SU-DHL-6 (cell line): ENCODE measurements at regions not wholly inside any gene's neighbourhood (a gene's known extent, or its start where the extent isn't known, plus 50 kb on each side); places are given as distances from the start of the nearest gene placed in this dataset.

Experiments used
- CTCF ChIP-seq: fragments of 200-600 bp; sonication (generic); IDR thresholded peaks from one replicate; pipeline ENCODE4 v1.5.1; 2017; ENCODE audit warnings: antibody characterized with exemption, mild to moderate bottlenecking, low read length, moderate library complexity; ENCODE audit not compliant: insufficient read depth, poor library complexity, severe bottlenecking
- EZH2phosphoT487 ChIP-seq: fragments of 200-600 bp; sonication (generic), shearing (Covaris generic); conservative IDR thresholded peaks from 2 replicates; pipeline ENCODE4 v1.6.1; 2018; ENCODE audit warnings: mild to moderate bottlenecking, antibody characterized with exemption, low read length, moderate library complexity, mixed read lengths

DNA sequence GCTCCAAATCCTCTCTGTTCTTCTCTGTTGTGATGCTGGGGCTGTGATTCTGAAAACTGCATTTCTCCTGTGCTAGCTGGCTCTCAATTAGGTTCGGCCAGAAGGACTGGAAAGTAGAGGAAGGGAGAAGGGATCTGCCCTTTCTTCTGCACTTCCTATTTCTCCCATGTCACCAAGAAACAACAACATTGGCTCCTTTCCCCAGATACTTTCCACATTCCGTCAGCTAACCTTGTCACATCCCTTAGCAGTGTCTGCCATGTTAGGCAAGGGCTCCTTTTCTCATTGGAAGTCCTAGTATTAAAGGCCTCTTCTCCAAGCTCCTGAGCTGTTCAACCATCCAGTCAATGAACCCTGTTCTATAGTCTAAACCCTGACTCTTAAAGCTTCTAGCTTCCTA lies 171.1 kb downstream of the ZNF621 start:
- TF ChIP-seq CTCF (no peak), EZH2phosphoT487 (no peak)
